ENCODE measurements at regions not wholly inside any gene's neighbourhood (a gene's known extent, or its start where the extent isn't known, plus 50 kb on each side); places are given as distances from the start of the nearest gene placed in this dataset.

GRCh38 chr1:30061292-30062220, 661.8 kb downstream of the MATN1 start:
- no peak for DNase-seq

GRCh38 chr1:30060738-30061137, 662.6 kb downstream of the MATN1 start:
- DNase-seq = no peak

GRCh38 chr1:30058970-30059369, 664.4 kb downstream of the MATN1 start:
- no peak for DNase-seq

- no peak for DNase-seq
These were observed 669.3 kb downstream of the MATN1 start for GRCh38 chr1:30054126-30054525.

- DNase-seq = no peak
These were observed 671.2 kb downstream of the MATN1 start for GRCh38 chr1:30052178-30052577.

GRCh38 chr1:30051777-30052176, 671.6 kb downstream of the MATN1 start:
- no peak for DNase-seq

GRCh38 chr1:30049748-30050296, 673.6 kb downstream of the MATN1 start:
- no peak for DNase-seq

GRCh38 chr1:30048905-30049304, 674.5 kb downstream of the MATN1 start:
- DNase-seq = no peak

GRCh38 chr1:30047576-30047975, 675.8 kb downstream of the MATN1 start:
- no peak for DNase-seq

GRCh38 chr1:30046751-30047150, 676.6 kb downstream of the MATN1 start:
- no peak for DNase-seq

- DNase-seq = no peak
These were observed 677.9 kb downstream of the MATN1 start for GRCh38 chr1:30045304-30046090.

- DNase-seq = no peak
These were observed 678.7 kb downstream of the MATN1 start for GRCh38 chr1:30044656-30045144.

GRCh38 chr1:30043731-30044408, 679.5 kb downstream of the MATN1 start:
- no peak for DNase-seq

- no peak for DNase-seq
These were observed 680.1 kb downstream of the MATN1 start for GRCh38 chr1:30043256-30043655.

GRCh38 chr1:30042438-30043147, 680.8 kb downstream of the MATN1 start:
- DNase-seq = no peak

- DNase-seq = no peak
These were observed 681.5 kb downstream of the MATN1 start for GRCh38 chr1:30041741-30042437.

- no peak for DNase-seq
These were observed 683.0 kb downstream of the MATN1 start for GRCh38 chr1:30040081-30041019.

- DNase-seq = no peak
These were observed 683.9 kb downstream of the MATN1 start for GRCh38 chr1:30039354-30040080.

All from CD4-positive, alpha-beta T cell treated with Interleukin-21 for 1 hour (primary cell).